ENCODE measurements at regions not wholly inside any gene's neighbourhood (a gene's known extent, or its start where the extent isn't known, plus 50 kb on each side); places are given as distances from the start of the nearest gene placed in this dataset.

- Mint-ChIP-seq H3K4me3 (ENCODE audit: unreplicated experiment) (no peak overlapping the region), H3K27me3 (ENCODE audit: insufficient read depth, unreplicated experiment) (no peaks in the 10 kb centered on the region), H3K36me3 (ENCODE audit: insufficient read depth, unreplicated experiment) (peaks cover 5% of the 10 kb centered on the region), H3K9me3 (ENCODE audit: unreplicated experiment) (no peaks in the 10 kb centered on the region), H3K27ac (ENCODE audit: low read depth, unreplicated experiment) (peak overlapping the region; percentile 92), H3K4me1 (ENCODE audit: insufficient read depth, unreplicated experiment) (peaks cover 28% of the 10 kb centered on the region)
- POLR2A ChIA-PET, result interaction anchor here (0.6 kb wide), 1 partner anchor 101 kb away, joined by 3 read pairs; no protein-coding TSS in a partner anchor
- peak; percentile 24 for DNase-seq (ENCODE audit: unreplicated experiment)
- CTCF ChIA-PET, result interaction anchor here (0.6 to 1.5 kb wide), 4 partner anchors 8 to 1164 kb away, joined by 3 to 9 read pairs (median 4); no protein-coding TSS in a partner anchor
- BruUV-seq (replicated peaks), result no TSS peak
- TF ChIP-seq CTCF (IDR thresholded peaks at IDR 0.05; ENCODE audit: unreplicated experiment), result no peak
- intact Hi-C loops (cut with micrococcal nuclease), result no loop called here
Observed at GRCh38 chr11:28863422-28863821, 755.2 kb downstream of the METTL15 start.

GRCh38 chr11:28860893-28861292 is 752.7 kb downstream of the METTL15 start:
- CTCF ChIA-PET, result interaction anchor here (0.6 to 2.6 kb wide), 6 partner anchors 11 to 468 kb away, joined by 3 to 7 read pairs (median 3); no protein-coding TSS in a partner anchor
- H3K27me3 Mint-ChIP-seq (ENCODE audit: insufficient read depth, unreplicated experiment), result no peaks in the 10 kb centered on the region
- no peak overlapping the region for H3K4me3 Mint-ChIP-seq (ENCODE audit: unreplicated experiment)
- peak; percentile 85 for DNase-seq (ENCODE audit: unreplicated experiment)
- intact Hi-C loops (cut with micrococcal nuclease), result no loop called here
- POLR2A ChIA-PET, result interaction anchor here (0.9 to 2.4 kb wide), 5 partner anchors 11 to 38 kb away, joined by 3 to 14 read pairs (median 4); no protein-coding TSS in a partner anchor
- peak overlapping the region; percentile 92 for H3K27ac Mint-ChIP-seq (ENCODE audit: low read depth, unreplicated experiment)
- no TSS peak for BruUV-seq (replicated peaks)
- H3K36me3 Mint-ChIP-seq (ENCODE audit: insufficient read depth, unreplicated experiment), result peaks cover 5% of the 10 kb centered on the region
- H3K4me1 Mint-ChIP-seq (ENCODE audit: insufficient read depth, unreplicated experiment), result peaks cover 28% of the 10 kb centered on the region
- peaks cover 5% of the 10 kb centered on the region for H3K9me3 Mint-ChIP-seq (ENCODE audit: unreplicated experiment)
- TF ChIP-seq CTCF (IDR thresholded peaks at IDR 0.05; ENCODE audit: unreplicated experiment), result no peak

GRCh38 chr11:28858076-28858475 is 749.9 kb downstream of the METTL15 start:
- H3K36me3 Mint-ChIP-seq (ENCODE audit: insufficient read depth, unreplicated experiment), result peaks cover 4% of the 10 kb centered on the region
- no peak overlapping the region for H3K4me3 Mint-ChIP-seq (ENCODE audit: unreplicated experiment)
- intact Hi-C loops (cut with micrococcal nuclease), result no loop called here

GRCh38 chr11:28849053-28849452 is 740.9 kb downstream of the METTL15 start:
- TF ChIP-seq CTCF (IDR thresholded peaks at IDR 0.05; ENCODE audit: unreplicated experiment), result no peak
- POLR2A ChIA-PET, result interaction anchor here (0.6 to 2.1 kb wide), 7 partner anchors 12 to 1108 kb away, joined by 3 to 14 read pairs (median 3); no protein-coding TSS in a partner anchor
- peaks cover 22% of the 10 kb centered on the region for H3K9me3 Mint-ChIP-seq (ENCODE audit: unreplicated experiment)
- H3K27ac Mint-ChIP-seq (ENCODE audit: low read depth, unreplicated experiment), result peak overlapping the region; percentile 57
- BruUV-seq (replicated peaks), result no TSS peak
- intact Hi-C loops (cut with micrococcal nuclease), result no loop called here
- peaks cover 19% of the 10 kb centered on the region for H3K4me1 Mint-ChIP-seq (ENCODE audit: insufficient read depth, unreplicated experiment)
- no peak for DNase-seq (ENCODE audit: unreplicated experiment)
- CTCF ChIA-PET, result interaction anchor here (0.6 to 1.4 kb wide), 3 partner anchors 41 to 323 kb away, joined by 3 to 6 read pairs (median 4); no protein-coding TSS in a partner anchor
- no peaks in the 10 kb centered on the region for H3K36me3 Mint-ChIP-seq (ENCODE audit: insufficient read depth, unreplicated experiment)
- H3K27me3 Mint-ChIP-seq (ENCODE audit: insufficient read depth, unreplicated experiment), result no peaks in the 10 kb centered on the region
- no peak overlapping the region for H3K4me3 Mint-ChIP-seq (ENCODE audit: unreplicated experiment)

More at GRCh38 chr11:28858076-28858475, 749.9 kb downstream of the METTL15 start:
- ChIA-PET CTCF (no interaction called here), POLR2A (no interaction called here)
- DNase-seq (ENCODE audit: unreplicated experiment), result no peak
- TF ChIP-seq CTCF (IDR thresholded peaks at IDR 0.05; ENCODE audit: unreplicated experiment), result no peak
- Mint-ChIP-seq H3K4me1 (ENCODE audit: insufficient read depth, unreplicated experiment) (peaks cover 28% of the 10 kb centered on the region), H3K9me3 (ENCODE audit: unreplicated experiment) (peaks cover 5% of the 10 kb centered on the region), H3K27ac (ENCODE audit: low read depth, unreplicated experiment) (peak overlapping the region; percentile 7), H3K27me3 (ENCODE audit: insufficient read depth, unreplicated experiment) (no peaks in the 10 kb centered on the region)
- BruUV-seq (replicated peaks), result no TSS peak
